22Rv1 (cell line): ENCODE measurements at regions not wholly inside any gene's neighbourhood (a gene's known extent, or its start where the extent isn't known, plus 50 kb on each side); places are given as distances from the start of the nearest gene placed in this dataset.

ENCODE experiments used
- H3K27ac ChIP-seq: fragments of 450-650 bp; 2 replicates; pipeline ENCODE4 v1.5.1; 2017
- ZFX ChIP-seq: fragments of 450-650 bp; IDR thresholded peaks from 2 replicates; pipeline ENCODE4 v1.6.1; 2017; ENCODE audit warnings: antibody characterized with exemption, borderline replicate concordance
- TF ChIP-seq, protein P1 (sequence below): fragments of 450-650 bp; IDR thresholded peaks from 2 replicates; pipeline ENCODE4 v1.5.1; 2017; ENCODE audit warnings: mild to moderate bottlenecking

DNA sequence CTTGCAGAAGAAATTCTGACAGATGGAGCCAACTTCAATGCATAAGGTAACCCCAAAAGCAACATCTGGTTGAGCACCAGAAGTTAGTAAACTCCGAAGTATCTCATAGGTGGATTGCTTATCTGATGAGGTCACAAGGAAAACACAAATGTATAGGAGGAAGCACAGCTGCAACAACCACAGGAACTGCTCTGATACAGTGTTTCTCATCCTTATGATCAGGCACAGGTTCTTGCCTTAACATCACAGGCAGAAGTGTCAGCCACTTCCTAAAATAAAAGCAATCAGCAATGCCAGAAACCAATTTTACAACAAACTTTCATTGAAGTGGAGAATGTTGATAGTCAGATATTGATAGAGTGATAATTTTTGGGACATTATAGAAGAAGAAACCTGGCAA, 530.3 kb upstream of the FAT3 start:
- H3K27ac ChIP-seq = no peak overlapping the region
- TF ChIP-seq ZFX = no peak
- TF ChIP-seq, protein P1, sequence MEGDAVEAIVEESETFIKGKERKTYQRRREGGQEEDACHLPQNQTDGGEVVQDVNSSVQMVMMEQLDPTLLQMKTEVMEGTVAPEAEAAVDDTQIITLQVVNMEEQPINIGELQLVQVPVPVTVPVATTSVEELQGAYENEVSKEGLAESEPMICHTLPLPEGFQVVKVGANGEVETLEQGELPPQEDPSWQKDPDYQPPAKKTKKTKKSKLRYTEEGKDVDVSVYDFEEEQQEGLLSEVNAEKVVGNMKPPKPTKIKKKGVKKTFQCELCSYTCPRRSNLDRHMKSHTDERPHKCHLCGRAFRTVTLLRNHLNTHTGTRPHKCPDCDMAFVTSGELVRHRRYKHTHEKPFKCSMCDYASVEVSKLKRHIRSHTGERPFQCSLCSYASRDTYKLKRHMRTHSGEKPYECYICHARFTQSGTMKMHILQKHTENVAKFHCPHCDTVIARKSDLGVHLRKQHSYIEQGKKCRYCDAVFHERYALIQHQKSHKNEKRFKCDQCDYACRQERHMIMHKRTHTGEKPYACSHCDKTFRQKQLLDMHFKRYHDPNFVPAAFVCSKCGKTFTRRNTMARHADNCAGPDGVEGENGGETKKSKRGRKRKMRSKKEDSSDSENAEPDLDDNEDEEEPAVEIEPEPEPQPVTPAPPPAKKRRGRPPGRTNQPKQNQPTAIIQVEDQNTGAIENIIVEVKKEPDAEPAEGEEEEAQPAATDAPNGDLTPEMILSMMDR = no peak

DNA sequence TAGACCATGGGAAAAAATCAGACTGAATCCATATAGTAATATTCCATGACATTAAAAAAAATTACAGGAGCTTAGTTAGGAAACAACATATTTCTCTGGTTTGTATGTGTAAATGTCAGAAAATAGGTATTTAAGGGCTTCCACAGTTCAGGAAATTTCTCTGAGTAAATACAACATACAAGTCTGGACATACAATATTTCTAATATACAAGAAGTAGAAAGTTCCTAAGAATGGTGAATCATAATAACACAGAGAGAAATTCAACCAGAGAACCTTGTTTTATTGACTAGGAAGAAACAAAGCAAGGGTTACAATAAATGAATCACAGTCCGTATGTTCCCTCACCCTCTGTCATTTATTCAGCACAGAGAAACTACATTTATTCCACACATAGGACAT, 532.7 kb upstream of the FAT3 start:
- TF ChIP-seq ZFX = no peak
- TF ChIP-seq, protein P1 = no peak
- no peak overlapping the region for H3K27ac ChIP-seq

DNA sequence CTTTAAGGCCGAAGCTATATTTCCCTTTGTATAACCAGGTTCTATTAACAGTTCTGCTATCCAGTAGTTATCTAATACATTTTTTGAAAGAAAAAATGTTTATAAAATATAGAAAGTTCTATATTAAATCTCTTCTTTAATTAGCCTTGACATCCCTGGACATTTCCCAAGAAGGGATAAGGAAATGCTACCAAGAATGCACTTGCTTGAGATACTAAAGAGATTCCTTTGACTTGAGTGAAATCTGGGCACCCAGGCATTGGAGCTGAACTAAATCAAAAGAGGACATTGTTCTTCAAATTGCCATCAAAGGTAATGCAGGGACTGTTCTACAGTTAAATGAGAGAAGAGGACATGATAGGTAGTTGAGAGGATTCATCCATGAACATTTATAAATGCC, 535.9 kb upstream of the FAT3 start:
- H3K27ac ChIP-seq = no peak overlapping the region
- TF ChIP-seq ZFX = no peak
- TF ChIP-seq, protein P1 = no peak

DNA sequence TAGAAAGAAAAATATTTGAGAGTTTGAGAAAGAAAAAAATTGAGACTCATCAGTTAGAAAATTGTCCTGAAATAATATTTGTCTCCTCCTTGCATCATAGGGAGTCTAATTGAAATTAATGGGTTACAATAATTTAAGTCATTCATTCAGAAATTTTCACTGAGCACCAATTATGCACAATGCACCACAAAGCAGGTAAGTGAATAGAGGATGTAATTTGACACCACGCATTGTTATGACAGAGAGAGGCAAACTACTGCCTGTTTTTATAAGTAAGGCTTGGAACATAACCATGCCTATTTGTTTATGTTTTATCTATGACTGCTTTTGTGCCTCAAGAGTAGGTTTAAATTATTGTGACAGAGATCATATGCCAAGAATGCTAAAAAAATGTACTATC, 537.9 kb upstream of the FAT3 start:
- no peak overlapping the region for H3K27ac ChIP-seq
- TF ChIP-seq, protein P1 = no peak
- no peak for TF ChIP-seq ZFX

DNA sequence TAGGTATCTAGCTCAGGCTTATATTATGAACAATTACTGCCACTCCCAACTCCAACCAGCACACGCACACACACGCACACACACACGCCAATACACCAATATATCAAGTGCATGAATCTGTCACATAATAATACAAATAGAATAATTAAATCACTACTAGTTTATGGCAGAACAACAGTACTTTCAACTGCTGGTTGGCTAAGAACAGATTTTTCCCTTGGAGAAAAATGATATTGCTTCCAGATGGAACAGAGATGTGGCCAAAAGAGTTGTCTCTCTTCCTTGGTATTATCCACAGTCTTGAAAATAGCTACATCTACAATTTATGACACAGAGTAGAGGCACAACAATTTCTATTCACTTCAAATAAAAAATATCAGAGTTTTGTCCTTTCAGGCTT, 538.3 kb upstream of the FAT3 start:
- no peak overlapping the region for H3K27ac ChIP-seq
- TF ChIP-seq ZFX = no peak
- TF ChIP-seq, protein P1 = no peak

DNA sequence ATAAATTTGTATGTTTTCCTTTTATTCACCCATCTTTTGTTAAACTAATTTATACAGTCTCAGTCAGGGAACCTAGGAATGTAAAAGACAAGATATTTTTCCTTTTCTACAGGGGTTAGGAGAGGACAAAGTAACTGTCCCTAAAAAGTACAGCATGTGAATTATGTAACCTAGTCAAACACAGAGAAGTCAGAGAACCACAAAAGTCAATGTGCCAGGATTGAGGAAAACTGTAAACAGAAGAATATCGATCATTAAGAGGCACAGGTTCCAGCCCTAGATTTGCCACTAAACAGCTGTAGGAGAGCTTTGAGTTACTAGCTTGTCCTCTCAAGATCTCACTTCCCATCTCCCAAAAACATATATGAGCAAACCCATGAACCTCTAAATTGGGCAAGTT, 550.9 kb upstream of the FAT3 start:
- H3K27ac ChIP-seq = no peak overlapping the region
- no peak for TF ChIP-seq ZFX
- TF ChIP-seq, protein P1 = no peak

DNA sequence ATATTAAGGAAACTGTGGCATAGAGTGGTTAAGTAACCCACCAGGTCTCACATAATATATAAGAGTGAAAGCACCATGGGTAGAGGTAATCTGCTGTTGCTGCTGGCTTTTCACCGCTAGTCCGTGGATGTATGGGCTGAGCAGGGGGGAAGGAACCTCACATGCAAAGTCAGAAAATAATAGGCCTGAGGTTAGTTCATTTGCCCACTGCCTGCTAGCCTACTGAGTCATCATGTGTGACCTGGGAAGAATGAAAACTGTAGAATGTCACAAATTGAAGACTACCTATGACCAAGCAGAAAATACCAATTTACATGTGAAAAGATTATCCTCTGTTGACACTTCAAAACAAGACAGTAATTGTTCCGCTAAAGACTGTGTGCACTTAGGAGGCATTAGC, 560.1 kb upstream of the FAT3 start:
- no peak for TF ChIP-seq ZFX
- TF ChIP-seq, protein P1 = no peak
- H3K27ac ChIP-seq = no peak overlapping the region
